H9 (cell line): ENCODE measurements at regions not wholly inside any gene's neighbourhood (a gene's known extent, or its start where the extent isn't known, plus 50 kb on each side); places are given as distances from the start of the nearest gene placed in this dataset.

Experiments
- DNase-seq: peaks from one replicate; pipeline ENCODE4 v3.0.0-alpha.2; 2017
- H2AFZ ChIP-seq: one replicate; pipeline ENCODE4 v1.6.1; 2013; ENCODE audit warnings: mild to moderate bottlenecking, low read length, control low read depth, moderate library complexity
- H2AK5ac ChIP-seq: 2 replicates; pipeline ENCODE4 v1.6.1; 2013; ENCODE audit warnings: low read length, control low read depth, mixed read lengths; ENCODE audit not compliant: insufficient read length
- H2BK120ac ChIP-seq: one replicate; pipeline ENCODE4 v1.6.1; 2013; ENCODE audit warnings: low read depth, mild to moderate bottlenecking, low read length, control low read depth, inconsistent platforms; ENCODE audit not compliant: poor library complexity, severe bottlenecking
- H2BK12ac ChIP-seq: 2 replicates; pipeline ENCODE4 v1.6.1; 2013; ENCODE audit warnings: low read length, control low read depth, mixed read lengths, low read depth; ENCODE audit not compliant: insufficient read length
- H2BK15ac ChIP-seq: 2 replicates; pipeline ENCODE4 v1.6.1; 2013; ENCODE audit warnings: low read depth, low read length, control low read depth
- H2BK20ac ChIP-seq: one replicate; pipeline ENCODE4 v1.6.1; 2013; ENCODE audit warnings: low read depth, mild to moderate bottlenecking, low read length, control low read depth, inconsistent platforms; ENCODE audit not compliant: poor library complexity, severe bottlenecking
- H2BK5ac ChIP-seq: 2 replicates; pipeline ENCODE4 v1.6.1; 2013; ENCODE audit warnings: low read length, control low read depth, mixed read lengths; ENCODE audit not compliant: insufficient read length
- H3K14ac ChIP-seq: 2 replicates; pipeline ENCODE4 v1.6.1; 2013; ENCODE audit warnings: low read length, control low read depth; ENCODE audit not compliant: insufficient read depth
- H3K18ac ChIP-seq: 2 replicates; pipeline ENCODE4 v1.6.1; 2013; ENCODE audit warnings: low read depth, mild to moderate bottlenecking, mixed read lengths, low read length, control low read depth; ENCODE audit not compliant: insufficient read length
- H3K23ac ChIP-seq: 2 replicates; pipeline ENCODE4 v1.6.1; 2013; ENCODE audit warnings: low read length, control low read depth, mixed read lengths, low read depth; ENCODE audit not compliant: insufficient read length
- H3K23me2 ChIP-seq: 2 replicates; pipeline ENCODE4 v1.6.1; 2013; ENCODE audit warnings: low read depth, mild to moderate bottlenecking, mixed read lengths, low read length, control low read depth; ENCODE audit not compliant: insufficient read length, poor library complexity, severe bottlenecking
- H3K27ac ChIP-seq: 2 replicates; pipeline ENCODE4 v1.5.1; 2013; ENCODE audit warnings: low read length, control low read depth, mixed read lengths, low read depth; ENCODE audit not compliant: insufficient read length
- H3K27me3 ChIP-seq: 2 replicates; pipeline ENCODE4 v1.6.1; 2013; ENCODE audit warnings: low read length, control low read depth, inconsistent platforms; ENCODE audit not compliant: insufficient read depth
- H3K4ac ChIP-seq: 2 replicates; pipeline ENCODE4 v1.6.1; 2013; ENCODE audit warnings: low read depth, mild to moderate bottlenecking, control low read depth, inconsistent platforms, low read length, moderate library complexity
- H3K4me1 ChIP-seq: 2 replicates; pipeline ENCODE4 v1.6.1; 2013; ENCODE audit warnings: low read length, control low read depth, inconsistent platforms; ENCODE audit not compliant: insufficient read depth
- H3K4me2 ChIP-seq: 2 replicates; pipeline ENCODE4 v1.6.1; 2013; ENCODE audit warnings: low read length, control low read depth, mixed read lengths; ENCODE audit not compliant: insufficient read length, insufficient read depth
- H3K56ac ChIP-seq: 2 replicates; pipeline ENCODE4 v1.6.1; 2013; ENCODE audit warnings: low read depth, mild to moderate bottlenecking, mixed read lengths, low read length, control low read depth; ENCODE audit not compliant: insufficient read length
- H3K79me1 ChIP-seq: 2 replicates; pipeline ENCODE4 v1.6.1; 2013; ENCODE audit warnings: low read depth, mild to moderate bottlenecking, moderate library complexity, low read length, control low read depth, inconsistent platforms; ENCODE audit not compliant: insufficient read depth, poor library complexity, severe bottlenecking
- H3K79me2 ChIP-seq: 2 replicates; pipeline ENCODE4 v1.6.1; 2013; ENCODE audit warnings: low read length, control low read depth, inconsistent platforms; ENCODE audit not compliant: insufficient read depth
- H3K9ac ChIP-seq: 2 replicates; pipeline ENCODE4 v1.6.1; 2013; ENCODE audit warnings: low read length, control low read depth, mixed read lengths; ENCODE audit not compliant: insufficient read length; ENCODE audit errors: extremely low read depth
- H3K9me3 ChIP-seq: one replicate; pipeline ENCODE4 v1.6.1; 2013; ENCODE audit warnings: low read depth, low read length, inconsistent platforms; ENCODE audit not compliant: control insufficient read depth
- H3T11ph ChIP-seq: one replicate; pipeline ENCODE4 v1.6.1; 2013; ENCODE audit warnings: mild to moderate bottlenecking, low read length, control low read depth, inconsistent platforms
- H4K20me1 ChIP-seq: one replicate; pipeline ENCODE4 v1.6.1; 2013; ENCODE audit not compliant: control insufficient read depth, insufficient read length, insufficient read depth
- H4K5ac ChIP-seq: 2 replicates; pipeline ENCODE4 v1.6.1; 2013; ENCODE audit warnings: low read depth, mild to moderate bottlenecking, mixed read lengths, low read length, control low read depth; ENCODE audit not compliant: insufficient read length
- H4K8ac ChIP-seq: replicated peaks from 2 replicates; pipeline ENCODE4 v1.6.1; 2013; ENCODE audit warnings: low read length, control low read depth, mixed read lengths, low read depth; ENCODE audit not compliant: insufficient read length
- H4K91ac ChIP-seq: 2 replicates; pipeline ENCODE4 v1.6.1; 2013; ENCODE audit warnings: low read depth, mild to moderate bottlenecking, moderate library complexity, mixed read lengths, low read length, control low read depth; ENCODE audit not compliant: insufficient read length
- H3K27ac Mint-ChIP-seq, 3 experiments: 2 replicates in 2 of 3; 3 replicates in 1 of 3; pipeline ENCODE4 v1.8.0; 2020 to 2021; ENCODE audit warnings: mixed read lengths in 3 of 3, mild to moderate bottlenecking in 1 of 3, moderate library complexity in 1 of 3
- H3K27me3 Mint-ChIP-seq: 2 replicates; pipeline ENCODE4 v1.8.0; 2021; ENCODE audit warnings: low read depth, mild to moderate bottlenecking, moderate library complexity, mixed read lengths
- H3K36me3 Mint-ChIP-seq, 3 experiments: 2 replicates in 2 of 3; 3 replicates in 1 of 3; pipeline ENCODE4 v1.8.0; 2020 to 2021; ENCODE audit warnings: low read depth in 3 of 3, mixed read lengths in 3 of 3; ENCODE audit not compliant: insufficient read depth in 1 of 3
- H3K4me1 Mint-ChIP-seq, 2 experiments: 2 replicates each; pipeline ENCODE4 v1.8.0; 2020; ENCODE audit warnings: mixed read lengths in 2 of 2
- H3K4me3 Mint-ChIP-seq, 2 experiments: 2 replicates in 1 of 2; 3 replicates in 1 of 2; pipeline ENCODE4 v1.8.0; 2020 to 2021; ENCODE audit warnings: mild to moderate bottlenecking in 2 of 2, mixed read lengths in 2 of 2, moderate library complexity in 1 of 2
- H3K9me3 Mint-ChIP-seq, 2 experiments: 2 replicates in 1 of 2; 3 replicates in 1 of 2; pipeline ENCODE4 v1.8.0; 2020; ENCODE audit warnings: mild to moderate bottlenecking in 2 of 2, mixed read lengths in 2 of 2, moderate library complexity in 1 of 2
- CTCF ChIP-seq: fragments of 200-600 bp; sonication (generic); conservative IDR thresholded peaks from 3 replicates; pipeline ENCODE4 v1.8.0; 2021; ENCODE audit warnings: antibody characterized with exemption, mild to moderate bottlenecking

- Histone ChIP-seq H2BK120ac (no peak overlapping the region), H3K14ac (no peak overlapping the region), H3K4me2 (no peak overlapping the region), H3K23ac (no peak overlapping the region), H2BK20ac (no peak overlapping the region), H3K27me3 (no peaks in the 10 kb centered on the region), H4K8ac (no peak overlapping the region), H2BK15ac (no peak overlapping the region), H3K23me2 (no peaks in the 10 kb centered on the region), H3T11ph (no peak overlapping the region), H2BK12ac (no peak overlapping the region), H3K56ac (no peak overlapping the region), H3K4ac (no peak overlapping the region), H3K9me3 (no peaks in the 10 kb centered on the region), H3K79me2 (no peaks in the 10 kb centered on the region), H3K79me1 (no peaks in the 10 kb centered on the region), H2AFZ (no peak overlapping the region), H4K20me1 (no peaks in the 10 kb centered on the region), H2AK5ac (no peak overlapping the region), H3K9ac (no peak overlapping the region), H4K5ac (no peak overlapping the region), H3K27ac (no peak overlapping the region), H4K91ac (no peak overlapping the region), H3K18ac (no peak overlapping the region), H3K4me1 (no peaks in the 10 kb centered on the region), H2BK5ac (no peak overlapping the region)
- no peak for TF ChIP-seq CTCF
- H3K27ac Mint-ChIP-seq = no peak overlapping the region
- no peak overlapping the region for H3K4me3 Mint-ChIP-seq
- no peaks in the 10 kb centered on the region; the same call in 1 of the 2 replicates for H3K27me3 Mint-ChIP-seq
- H3K9me3 Mint-ChIP-seq = peaks cover 2 to 7% of the 10 kb centered on the region in 2 experiments
- peaks cover 5 to 7% of the 10 kb centered on the region in 2 experiments for H3K4me1 Mint-ChIP-seq
- no peak for DNase-seq
- H3K36me3 Mint-ChIP-seq = peaks cover 0 to 9% (median 0%) of the 10 kb centered on the region in 3 experiments; a peak in 4 of 7 replicates
Measured at GRCh38 chr5:96316017-96316416, 117.0 kb downstream of the PCSK1 start.
